ENCODE measurements at regions not wholly inside any gene's neighbourhood (a gene's known extent, or its start where the extent isn't known, plus 50 kb on each side); places are given as distances from the start of the nearest gene placed in this dataset.

DNA sequence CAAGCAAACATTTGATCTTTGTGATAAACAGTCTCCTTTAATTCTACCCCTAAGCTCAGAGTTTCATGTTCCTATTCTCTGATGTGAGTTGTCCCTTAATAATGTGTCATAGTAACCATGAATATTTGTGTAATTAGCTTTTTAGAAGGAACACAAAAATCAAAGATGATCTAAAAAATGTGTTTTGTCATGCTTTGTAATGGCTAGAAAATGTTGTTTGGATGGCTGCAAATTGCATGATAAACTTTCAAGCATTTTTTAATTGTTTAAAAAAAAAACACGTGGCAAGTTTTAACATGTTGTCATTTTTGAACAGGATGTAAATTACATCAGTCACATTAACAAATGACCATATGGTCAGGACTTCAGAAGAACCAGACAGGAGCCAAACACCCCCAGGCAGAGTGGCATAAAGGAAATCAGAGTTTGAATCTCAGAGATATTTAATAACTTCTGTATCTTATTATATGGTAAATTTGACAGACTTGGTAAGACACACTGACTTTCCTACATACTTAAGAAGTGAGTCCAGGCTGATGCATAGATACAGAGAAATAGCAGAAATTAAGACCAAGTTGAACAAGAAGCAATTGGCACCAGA, 223.9 kb upstream of the VEGFC start:
- Histone ChIP-seq H3K4me1 (ENCODE audit: control insufficient read depth, extremely low read depth, insufficient read depth, low read length) (no peaks in the 10 kb centered on the region), H3K4me2 (ENCODE audit: insufficient read depth, low read length) (no peak overlapping the region), H3K9me1 (replicated peaks; ENCODE audit: control insufficient read depth, extremely low read depth, insufficient read depth, low read length) (no peaks in the 10 kb centered on the region), H3K36me3 (ENCODE audit: control insufficient read depth in 2 of 2, extremely low read depth in 1 of 2, insufficient read depth in 2 of 2, low read length in 2 of 2) (no peaks in the 10 kb centered on the region), H3K27ac (ENCODE audit: insufficient read depth, low read depth, low read length) (no peak overlapping the region), H3K27me3 (ENCODE audit: control insufficient read depth in 2 of 2, insufficient read depth in 2 of 2, low read length in 2 of 2) (no peaks in the 10 kb centered on the region), H3K79me2 (ENCODE audit: control insufficient read depth, insufficient read depth, low read length) (no peaks in the 10 kb centered on the region), H3K9ac (replicated peaks; ENCODE audit: extremely low read depth, insufficient read depth, low read length) (no peak overlapping the region), H3K4me3 (replicated peaks in 1 of 3; ENCODE audit: insufficient read depth in 1 of 3, low read depth in 1 of 3, low read length in 3 of 3) (no peak overlapping the region), H3K9me3 (replicated peaks; ENCODE audit: control insufficient read depth, insufficient read depth, low read length) (no peaks in the 10 kb centered on the region), H2AFZ (ENCODE audit: low read depth, low read length) (no peak overlapping the region), H4K20me1 (replicated peaks; ENCODE audit: control insufficient read depth, extremely low read depth, insufficient read depth, low read length) (no peaks in the 10 kb centered on the region)
- ChIA-PET CTCF (interaction anchor here (0.6 to 0.9 kb wide), 2 partner anchors 12 to 31 kb away, joined by 3 read pairs; no protein-coding TSS in a partner anchor), POLR2A (no interaction called here)
- DNase-seq (ENCODE audit: low read depth, low spot score): no peak
- intact Hi-C loops (cut with micrococcal nuclease) (no loop called here), dilution Hi-C loops (cut with MboI; ENCODE audit: extremely low pct_ligation_motif_present, low sequenced_read_pairs) (no loop called here)
- FAIRE-seq: no peak
- BruUV-seq (replicated peaks): no TSS peak
- no peak for TF ChIP-seq JUN (IDR thresholded peaks at IDR 0.05; ENCODE audit: borderline replicate concordance, insufficient read depth, insufficient read length, low read depth)
- TF ChIP-seq, protein P1, sequence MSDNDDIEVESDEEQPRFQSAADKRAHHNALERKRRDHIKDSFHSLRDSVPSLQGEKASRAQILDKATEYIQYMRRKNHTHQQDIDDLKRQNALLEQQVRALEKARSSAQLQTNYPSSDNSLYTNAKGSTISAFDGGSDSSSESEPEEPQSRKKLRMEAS (IDR thresholded peaks at IDR 0.05; ENCODE audit: insufficient read depth, insufficient read length): no peak
- TF ChIP-seq POLR2A (IDR thresholded peaks at IDR 0.05; ENCODE audit: low read depth, low read length): no peak
- no peak for TF ChIP-seq MYC (IDR thresholded peaks at IDR 0.05; ENCODE audit: low read depth, low read length)
- no peak for TF ChIP-seq POLR2AphosphoS5 (IDR thresholded peaks at IDR 0.05; ENCODE audit: insufficient read depth, low read depth, low read length)
- TF ChIP-seq GATA2 (IDR thresholded peaks at IDR 0.05; ENCODE audit: insufficient read depth, insufficient read length, low read depth, low read length): no peak
- no peak for TF ChIP-seq FOS (IDR thresholded peaks at IDR 0.05; ENCODE audit: borderline replicate concordance, insufficient read depth, low read length)
- no peak for TF ChIP-seq EZH2 (IDR thresholded peaks at IDR 0.05; ENCODE audit: borderline replicate concordance, low read depth, low read length, severe bottlenecking)
- TF ChIP-seq, protein P2, sequence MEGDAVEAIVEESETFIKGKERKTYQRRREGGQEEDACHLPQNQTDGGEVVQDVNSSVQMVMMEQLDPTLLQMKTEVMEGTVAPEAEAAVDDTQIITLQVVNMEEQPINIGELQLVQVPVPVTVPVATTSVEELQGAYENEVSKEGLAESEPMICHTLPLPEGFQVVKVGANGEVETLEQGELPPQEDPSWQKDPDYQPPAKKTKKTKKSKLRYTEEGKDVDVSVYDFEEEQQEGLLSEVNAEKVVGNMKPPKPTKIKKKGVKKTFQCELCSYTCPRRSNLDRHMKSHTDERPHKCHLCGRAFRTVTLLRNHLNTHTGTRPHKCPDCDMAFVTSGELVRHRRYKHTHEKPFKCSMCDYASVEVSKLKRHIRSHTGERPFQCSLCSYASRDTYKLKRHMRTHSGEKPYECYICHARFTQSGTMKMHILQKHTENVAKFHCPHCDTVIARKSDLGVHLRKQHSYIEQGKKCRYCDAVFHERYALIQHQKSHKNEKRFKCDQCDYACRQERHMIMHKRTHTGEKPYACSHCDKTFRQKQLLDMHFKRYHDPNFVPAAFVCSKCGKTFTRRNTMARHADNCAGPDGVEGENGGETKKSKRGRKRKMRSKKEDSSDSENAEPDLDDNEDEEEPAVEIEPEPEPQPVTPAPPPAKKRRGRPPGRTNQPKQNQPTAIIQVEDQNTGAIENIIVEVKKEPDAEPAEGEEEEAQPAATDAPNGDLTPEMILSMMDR (IDR thresholded peaks at IDR 0.05; ENCODE audit: extremely low read depth in 1 of 2, insufficient read depth in 1 of 2, low read depth in 1 of 2, low read length in 2 of 2): no peak
